HG03571 (cell line): ENCODE measurements at regions not wholly inside any gene's neighbourhood (a gene's known extent, or its start where the extent isn't known, plus 50 kb on each side); places are given as distances from the start of the nearest gene placed in this dataset.
"Not testable (repeated sequence)": the region's sequence is repeated elsewhere in the genome, so short reads cannot be mapped to it uniquely, and the experiment has no call there.

Experiments used
- ATAC-seq: cut with Tn5 transposase; IDR thresholded peaks from one replicate; pipeline ENCODE4 v1.9.1; 2021; ENCODE audit not compliant: unreplicated experiment

DNA sequence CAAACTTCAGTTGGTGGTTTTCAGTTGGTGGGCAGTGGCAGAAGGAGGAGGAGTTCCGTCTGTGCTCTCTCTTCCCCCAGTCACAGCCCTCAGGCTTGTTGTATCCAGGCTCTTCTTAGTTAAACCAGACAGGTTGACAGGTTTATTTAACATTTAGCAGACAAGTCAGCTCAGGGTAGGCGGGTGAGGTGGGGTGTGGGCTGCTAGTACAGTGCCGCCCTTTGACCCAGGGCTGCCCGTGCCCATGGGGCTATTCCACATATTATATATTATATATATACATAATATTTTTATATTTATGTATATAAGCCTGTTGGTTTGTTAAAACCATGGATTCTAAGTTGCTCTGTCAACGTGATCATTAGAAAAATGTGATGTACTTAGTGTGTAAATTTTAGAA is 1740.6 kb upstream of the DEFB115 start:
- not testable (repeated sequence) for ATAC-seq

DNA sequence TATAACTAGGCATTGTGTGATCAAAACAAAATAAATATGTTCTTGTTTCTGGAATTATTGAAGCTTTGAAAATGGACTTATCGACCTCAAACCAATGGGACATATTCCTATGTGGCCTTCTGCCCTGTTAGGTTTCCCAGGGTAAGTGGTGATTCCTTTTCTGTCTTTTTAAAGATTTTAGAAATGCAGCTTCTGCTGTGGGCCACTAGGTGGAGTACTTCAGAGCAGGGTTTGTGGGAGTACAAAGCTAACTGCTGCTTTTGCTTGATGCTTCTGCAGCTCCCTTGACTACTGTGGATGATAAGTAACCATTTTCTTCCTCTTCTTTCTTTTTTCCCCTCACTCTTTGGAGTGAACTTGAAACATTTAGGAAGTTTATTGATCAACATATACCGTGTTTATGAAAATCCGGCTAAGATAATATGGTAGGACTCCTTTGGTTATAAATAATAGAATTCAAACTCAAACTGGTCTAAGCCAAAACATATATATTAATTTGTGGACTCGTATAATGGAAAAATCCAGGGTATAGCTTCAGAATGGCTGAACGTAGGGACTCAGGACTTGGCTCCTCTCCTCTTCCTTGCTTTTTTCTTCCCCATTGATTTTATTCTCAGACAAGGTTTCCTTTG is 1737.7 kb upstream of the DEFB115 start:
- ATAC-seq: not testable (repeated sequence)

DNA sequence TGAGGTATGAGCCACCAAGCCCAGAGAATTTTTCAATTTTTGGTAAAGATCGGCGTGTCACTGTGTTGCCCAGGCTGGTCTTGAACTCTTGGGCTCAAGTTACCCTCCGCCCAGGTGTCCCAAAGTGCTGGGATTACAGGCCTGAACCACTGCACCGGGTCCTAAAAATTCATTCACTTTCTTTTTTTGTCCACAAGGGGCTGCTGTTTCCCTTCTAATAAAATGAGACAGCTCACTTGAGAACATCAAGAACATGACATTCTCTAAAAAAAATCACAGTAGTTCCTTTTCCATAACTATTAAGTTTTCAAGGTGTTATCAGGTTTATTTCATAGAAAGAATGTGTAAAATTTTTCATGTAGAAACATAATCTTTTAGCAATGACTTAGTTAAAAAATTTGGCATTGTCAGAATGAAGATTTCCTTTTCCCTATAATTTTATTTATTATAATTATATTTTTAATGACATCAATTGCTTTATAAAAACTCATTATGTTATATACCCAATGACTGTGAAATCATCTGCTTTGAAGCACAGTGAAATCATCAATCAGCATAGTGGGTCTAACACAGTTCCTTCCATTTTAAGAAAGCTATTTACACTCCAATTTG is 1723.8 kb upstream of the DEFB115 start:
- not testable (repeated sequence) for ATAC-seq

DNA sequence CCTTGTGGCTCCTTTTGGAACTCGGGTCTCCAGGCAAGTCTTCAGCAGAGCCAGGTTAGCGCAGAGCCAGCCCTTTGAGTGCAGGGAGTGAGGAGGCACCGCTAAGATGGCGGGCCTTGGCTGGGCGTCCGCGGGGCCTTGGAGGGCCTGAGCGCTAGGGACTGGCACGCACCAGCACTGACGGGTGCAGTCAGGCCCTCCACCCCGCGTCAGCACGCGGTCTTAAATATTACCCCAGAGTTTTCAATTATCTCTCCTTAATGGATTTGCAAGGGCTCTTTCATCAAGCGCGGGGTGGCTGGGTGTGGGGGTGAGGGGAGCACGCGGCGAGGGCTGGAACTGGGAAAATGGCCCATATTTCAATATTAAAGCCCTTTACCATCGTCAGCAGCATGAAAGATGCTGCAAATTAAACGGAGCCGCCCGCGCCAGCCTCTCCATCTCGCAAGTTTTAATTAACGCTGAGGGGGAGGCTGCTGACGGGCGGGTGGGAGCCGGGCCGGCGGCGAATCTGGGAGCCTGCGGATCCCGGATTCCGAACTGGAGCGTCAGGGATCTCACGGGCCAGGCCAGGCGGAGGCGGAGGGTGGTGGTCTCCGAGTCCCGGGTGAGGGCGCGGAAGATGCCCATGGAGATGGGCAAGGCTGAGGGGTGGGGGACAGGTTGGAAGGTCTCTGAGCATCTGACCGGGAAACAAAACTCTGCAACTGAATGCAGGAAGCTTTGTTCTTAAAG is 1690.4 kb upstream of the DEFB115 start:
- ATAC-seq: not testable (repeated sequence)

DNA sequence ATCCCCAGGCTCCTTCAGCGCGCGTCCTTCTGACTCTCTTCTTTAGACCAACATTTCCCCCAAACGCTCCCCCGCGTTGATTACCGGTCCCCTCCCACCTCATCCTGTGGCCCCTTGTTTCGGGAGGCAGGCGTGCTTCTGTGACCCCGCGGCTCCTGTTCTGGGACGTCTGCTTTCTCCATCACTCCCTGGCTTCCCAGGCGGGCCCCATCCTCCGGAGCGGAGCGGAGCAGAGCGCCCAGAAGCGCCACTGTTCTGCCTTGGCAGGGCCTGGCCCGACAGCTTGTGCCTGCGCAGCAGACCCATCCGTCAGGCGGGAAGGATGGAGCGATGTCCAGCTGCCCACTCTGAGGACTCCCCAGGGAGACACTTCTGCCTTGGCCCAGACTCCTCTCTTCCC is 1689.8 kb upstream of the DEFB115 start:
- ATAC-seq: not testable (repeated sequence)

DNA sequence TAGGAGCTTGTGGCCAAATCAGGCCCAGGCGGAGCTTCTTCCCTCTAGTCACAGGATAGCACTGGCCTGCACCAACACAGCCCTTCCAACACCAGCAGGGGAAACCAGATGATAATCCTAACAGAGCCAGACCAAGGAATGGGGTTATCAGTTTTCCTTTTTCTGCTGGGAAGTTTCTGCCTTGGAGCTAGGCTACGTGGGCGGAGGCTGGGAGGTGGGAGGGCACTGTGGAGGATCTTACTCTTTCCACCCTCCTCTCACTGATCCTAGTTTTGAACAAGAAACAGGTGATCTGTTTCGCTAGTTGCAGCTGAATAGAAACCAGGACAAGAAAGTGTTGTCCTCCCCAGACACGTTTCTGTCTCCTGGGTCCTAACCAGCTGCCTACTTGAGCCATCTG is 1687.3 kb upstream of the DEFB115 start:
- not testable (repeated sequence) for ATAC-seq

DNA sequence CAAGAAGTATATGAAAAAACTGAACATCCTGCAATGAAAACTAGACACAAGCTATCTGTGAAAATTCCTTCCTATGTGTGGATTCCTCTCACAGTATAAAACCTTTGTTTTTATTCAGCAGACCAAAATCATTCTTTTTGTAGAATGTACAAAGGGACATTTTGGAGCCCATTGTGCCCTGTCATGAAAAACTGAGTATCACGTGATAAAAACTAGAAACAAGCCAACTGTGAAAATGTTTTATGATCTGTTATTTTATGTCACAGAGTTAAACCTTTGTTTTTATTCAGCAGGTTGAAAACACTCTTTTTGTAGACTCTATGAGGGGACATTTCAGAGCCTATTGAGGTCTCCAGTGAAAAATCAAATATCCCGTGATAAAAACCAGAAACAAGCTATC is 1667.9 kb upstream of the DEFB115 start:
- ATAC-seq: not testable (repeated sequence)

DNA sequence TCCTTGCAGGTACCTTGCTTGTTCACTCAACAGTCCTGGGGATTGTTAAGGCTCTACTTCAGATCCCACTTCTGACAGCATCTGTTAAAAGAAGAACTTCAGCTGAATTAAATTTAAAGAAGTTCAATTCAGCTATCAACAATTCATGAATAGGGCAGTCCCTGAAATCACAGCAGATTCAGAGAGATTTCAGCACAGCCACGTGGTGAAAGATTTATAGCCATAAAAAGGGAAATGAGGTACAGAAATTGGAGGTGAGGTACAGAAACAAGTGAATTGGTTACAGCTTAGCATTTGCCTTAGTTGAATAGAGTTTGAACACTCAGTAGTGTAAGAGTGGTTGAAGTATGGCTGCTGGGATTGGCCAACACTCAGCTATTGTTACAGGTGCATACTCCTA is 1653.3 kb upstream of the DEFB115 start:
- not testable (repeated sequence) for ATAC-seq

DNA sequence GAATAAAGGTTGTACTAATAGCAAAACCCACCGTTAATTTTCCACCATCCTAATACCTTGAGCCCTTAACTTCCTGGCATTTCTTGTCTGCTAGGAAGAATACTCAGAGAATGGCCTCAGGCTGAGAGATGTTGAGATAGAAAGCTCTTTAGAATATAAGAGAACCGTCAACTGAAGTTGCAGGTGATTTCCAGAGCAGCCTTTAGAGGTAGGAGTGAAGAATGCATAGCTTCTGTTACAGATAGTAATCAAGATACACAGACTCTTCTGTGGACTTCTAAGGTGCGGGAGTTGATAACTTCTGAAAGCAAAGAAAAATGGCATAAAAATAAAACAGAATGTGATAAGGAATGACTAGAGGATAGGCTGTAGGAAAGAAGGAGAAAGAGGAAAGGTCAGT is 1651.3 kb upstream of the DEFB115 start:
- not testable (repeated sequence) for ATAC-seq

DNA sequence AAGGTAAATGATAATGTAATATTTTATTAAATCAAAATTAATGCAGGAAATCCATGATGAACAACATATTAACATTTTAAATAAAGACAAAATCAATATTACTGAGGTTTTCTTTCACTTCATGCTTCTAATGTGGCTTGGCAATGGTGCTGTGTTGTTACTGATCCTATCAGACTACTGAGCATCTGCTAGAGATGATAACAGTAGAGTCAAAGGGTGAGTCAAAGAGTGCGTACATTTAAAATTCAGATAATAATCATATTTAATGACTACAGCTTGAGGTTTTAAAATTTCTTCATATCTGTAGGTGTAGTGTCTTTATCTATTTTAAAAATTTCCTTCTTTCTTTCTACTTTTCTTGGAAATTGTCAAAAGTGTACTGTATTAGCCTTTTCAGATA is 1628.1 kb upstream of the DEFB115 start:
- ATAC-seq: not testable (repeated sequence)
